ENCODE measurements at regions not wholly inside any gene's neighbourhood (a gene's known extent, or its start where the extent isn't known, plus 50 kb on each side); places are given as distances from the start of the nearest gene placed in this dataset.
"Not testable (repeated sequence)": the region's sequence is repeated elsewhere in the genome, so short reads cannot be mapped to it uniquely, and the experiment has no call there.

- no peak for DNase-seq
Measured at GRCh38 chr5:60439552-60439951, 260.4 kb downstream of the DEPDC1B start.

- peak; percentile 6 for DNase-seq
Measured at GRCh38 chr5:60437308-60437707, 262.7 kb downstream of the DEPDC1B start.

- no peak for DNase-seq
Measured at GRCh38 chr5:60436518-60436917, 263.4 kb downstream of the DEPDC1B start.

GRCh38 chr5:60435808-60436207, 264.2 kb downstream of the DEPDC1B start:
- DNase-seq = no peak

GRCh38 chr5:60426189-60426588, 273.8 kb downstream of the DEPDC1B start:
- DNase-seq = not testable (repeated sequence)

- DNase-seq = not testable (repeated sequence)
Measured at GRCh38 chr5:60420773-60421172, 279.2 kb downstream of the DEPDC1B start.

GRCh38 chr5:60417500-60418181, 282.3 kb downstream of the DEPDC1B start:
- no peak for DNase-seq

GRCh38 chr5:60415443-60415842, 284.5 kb downstream of the DEPDC1B start:
- DNase-seq = no peak

GRCh38 chr5:60410427-60410826, 289.5 kb downstream of the DEPDC1B start:
- DNase-seq = peak; percentile 12

- DNase-seq = no peak
Measured at GRCh38 chr5:60404171-60404570, 295.8 kb downstream of the DEPDC1B start.

GRCh38 chr5:60403343-60404006, 296.5 kb downstream of the DEPDC1B start:
- DNase-seq = no peak

GRCh38 chr5:60402161-60402785, 297.7 kb downstream of the DEPDC1B start:
- DNase-seq = no peak

- no peak for DNase-seq
Measured at GRCh38 chr5:60401526-60401925, 298.4 kb downstream of the DEPDC1B start.

- no peak for DNase-seq
Measured at GRCh38 chr5:60399507-60399906, 300.5 kb downstream of the DEPDC1B start.

GRCh38 chr5:60395712-60396329, 304.1 kb downstream of the DEPDC1B start:
- DNase-seq = no peak

GRCh38 chr5:60387051-60387440, 312.9 kb downstream of the DEPDC1B start:
- DNase-seq = no peak

GRCh38 chr5:60386436-60387050, 313.4 kb downstream of the DEPDC1B start:
- no peak for DNase-seq

GRCh38 chr5:60382716-60383115, 317.2 kb downstream of the DEPDC1B start:
- peak; percentile 73 for DNase-seq

GRCh38 chr5:60379907-60380306, 320.1 kb downstream of the DEPDC1B start:
- DNase-seq = no peak

- no peak for DNase-seq
Measured at GRCh38 chr5:60377826-60378225, 322.1 kb downstream of the DEPDC1B start.

GRCh38 chr5:60376860-60377259, 323.1 kb downstream of the DEPDC1B start:
- DNase-seq = no peak

- DNase-seq = no peak
Measured at GRCh38 chr5:60374409-60374808, 325.6 kb downstream of the DEPDC1B start.

GRCh38 chr5:60372786-60373185, 327.2 kb downstream of the DEPDC1B start:
- no peak for DNase-seq
